ENCODE measurements at regions not wholly inside any gene's neighbourhood (a gene's known extent, or its start where the extent isn't known, plus 50 kb on each side); places are given as distances from the start of the nearest gene placed in this dataset.

- 96% methylated on average over 3 of the region's 4 CpGs for WGBS
Observed at GRCh38 chr5:139739150-139739974, 56.2 kb upstream of the PSD2 start.

GRCh38 chr5:139740138-139740991 lies 55.2 kb upstream of the PSD2 start:
- Histone ChIP-seq H2BK120ac (ENCODE audit: low read depth, low read length) (no peak overlapping the region), H3K4me1 (ENCODE audit: control insufficient read depth, insufficient read depth, low read depth, low read length) (peaks cover 59% of the 10 kb centered on the region), H3K4ac (ENCODE audit: low read depth in 1 of 2, low read length in 2 of 2) (no peak overlapping the region), H2AFZ (ENCODE audit: low read depth, low read length) (no peak overlapping the region), H3K9ac (ENCODE audit: low read length) (no peak overlapping the region), H2AK5ac (ENCODE audit: low read length, severe bottlenecking) (peak overlapping the region; percentile 64), H4K8ac (ENCODE audit: low read length) (no peak overlapping the region), H3K14ac (ENCODE audit: low read length in 2 of 2) (no peak overlapping the region), H3K27me3 (ENCODE audit: control insufficient read depth in 1 of 2, insufficient read depth in 1 of 2, low read length in 2 of 2) (no peaks in the 10 kb centered on the region), H2BK5ac (ENCODE audit: low read depth, low read length, poor library complexity, severe bottlenecking) (no peak overlapping the region), H3K79me1 (replicated peaks; ENCODE audit: low read length, poor library complexity, severe bottlenecking) (no peaks in the 10 kb centered on the region), H3K4me3 (ENCODE audit: insufficient read depth in 1 of 2, low read depth in 1 of 2, low read length in 2 of 2) (no peak overlapping the region), H3K27ac (ENCODE audit: low read length, poor library complexity, severe bottlenecking) (no peak overlapping the region), H2BK15ac (ENCODE audit: low read depth, poor library complexity, severe bottlenecking) (no peak overlapping the region), H3K36me3 (ENCODE audit: control insufficient read depth in 1 of 2, insufficient read depth in 2 of 2, low read depth in 1 of 2, low read length in 2 of 2) (no peaks in the 10 kb centered on the region), H2BK12ac (ENCODE audit: low read length in 2 of 2) (no peak overlapping the region), H3K9me3 (ENCODE audit: control insufficient read depth, low read length) (no peaks in the 10 kb centered on the region), H4K91ac (ENCODE audit: low read length) (peak overlapping the region; percentile 22), H3K18ac (ENCODE audit: low read depth in 1 of 2, low read length in 2 of 2) (no peak overlapping the region), H3K4me2 (ENCODE audit: low read length, poor library complexity, severe bottlenecking) (no peak overlapping the region), H3K23ac (ENCODE audit: low read length in 2 of 2) (no peak overlapping the region)
- 89% methylated on average over 19 of the region's 19 CpGs for WGBS
- no peak for DNase-seq

More at GRCh38 chr5:139739150-139739974, 56.2 kb upstream of the PSD2 start:
- peaks cover 50% of the 10 kb centered on the region for H3K4me1 ChIP-seq (ENCODE audit: control insufficient read depth, insufficient read depth, low read depth, low read length)
- peak overlapping the region; percentile 35 for H4K8ac ChIP-seq (ENCODE audit: low read length)
- peak overlapping the region in 1 of 2 experiments; percentile 3 for H2BK12ac ChIP-seq (ENCODE audit: low read length in 2 of 2)
- no peaks in the 10 kb centered on the region for H3K79me1 ChIP-seq (replicated peaks; ENCODE audit: low read length, poor library complexity, severe bottlenecking)
- peak overlapping the region; percentile 51 for H2AK5ac ChIP-seq (ENCODE audit: low read length, severe bottlenecking)
- no peak overlapping the region for H3K23ac ChIP-seq (ENCODE audit: low read length in 2 of 2)
- peak overlapping the region in 1 of 2 experiments; percentile 41 for H3K18ac ChIP-seq (ENCODE audit: low read depth in 1 of 2, low read length in 2 of 2)
- no peaks in the 10 kb centered on the region for H3K36me3 ChIP-seq (ENCODE audit: control insufficient read depth in 1 of 2, insufficient read depth in 2 of 2, low read depth in 1 of 2, low read length in 2 of 2)
- H2AFZ ChIP-seq (ENCODE audit: low read depth, low read length): no peak overlapping the region
- no peaks in the 10 kb centered on the region for H3K9me3 ChIP-seq (ENCODE audit: control insufficient read depth, low read length)
- H3K4me3 ChIP-seq (ENCODE audit: insufficient read depth in 1 of 2, low read depth in 1 of 2, low read length in 2 of 2): no peak overlapping the region
- no peak overlapping the region for H2BK15ac ChIP-seq (ENCODE audit: low read depth, poor library complexity, severe bottlenecking)
- no peak overlapping the region for H3K27ac ChIP-seq (ENCODE audit: low read length, poor library complexity, severe bottlenecking)
- H3K27me3 ChIP-seq (ENCODE audit: control insufficient read depth in 1 of 2, insufficient read depth in 1 of 2, low read length in 2 of 2): no peaks in the 10 kb centered on the region
- no peak overlapping the region for H3K4me2 ChIP-seq (ENCODE audit: low read length, poor library complexity, severe bottlenecking)
- no peak for DNase-seq
- peak overlapping the region; percentile 8 for H2BK5ac ChIP-seq (ENCODE audit: low read depth, low read length, poor library complexity, severe bottlenecking)
- peak overlapping the region; percentile 57 for H4K91ac ChIP-seq (ENCODE audit: low read length)
- peak overlapping the region; percentile 15 for H2BK120ac ChIP-seq (ENCODE audit: low read depth, low read length)
- H3K9ac ChIP-seq (ENCODE audit: low read length): no peak overlapping the region
- H3K4ac ChIP-seq (ENCODE audit: low read depth in 1 of 2, low read length in 2 of 2): peak overlapping the region in 1 of 2 experiments; percentile 28
- no peak overlapping the region for H3K14ac ChIP-seq (ENCODE audit: low read length in 2 of 2)

- Histone ChIP-seq H2AK5ac (ENCODE audit: low read length, severe bottlenecking) (no peak overlapping the region), H3K4ac (ENCODE audit: low read depth in 1 of 2, low read length in 2 of 2) (no peak overlapping the region), H4K8ac (ENCODE audit: low read length) (peak overlapping the region; percentile 32), H2BK120ac (ENCODE audit: low read depth, low read length) (no peak overlapping the region), H3K27me3 (ENCODE audit: control insufficient read depth in 1 of 2, insufficient read depth in 1 of 2, low read length in 2 of 2) (no peaks in the 10 kb centered on the region), H3K79me1 (replicated peaks; ENCODE audit: low read length, poor library complexity, severe bottlenecking) (no peaks in the 10 kb centered on the region), H2BK12ac (ENCODE audit: low read length in 2 of 2) (no peak overlapping the region), H4K91ac (ENCODE audit: low read length) (peak overlapping the region; percentile 29), H3K4me3 (ENCODE audit: insufficient read depth in 1 of 2, low read depth in 1 of 2, low read length in 2 of 2) (no peak overlapping the region), H3K4me1 (ENCODE audit: control insufficient read depth, insufficient read depth, low read depth, low read length) (peaks cover 65% of the 10 kb centered on the region), H2BK5ac (ENCODE audit: low read depth, low read length, poor library complexity, severe bottlenecking) (no peak overlapping the region), H3K9me3 (ENCODE audit: control insufficient read depth, low read length) (no peaks in the 10 kb centered on the region), H2BK15ac (ENCODE audit: low read depth, poor library complexity, severe bottlenecking) (no peak overlapping the region), H3K9ac (ENCODE audit: low read length) (no peak overlapping the region), H3K14ac (ENCODE audit: low read length in 2 of 2) (no peak overlapping the region), H3K36me3 (ENCODE audit: control insufficient read depth in 1 of 2, insufficient read depth in 2 of 2, low read depth in 1 of 2, low read length in 2 of 2) (no peaks in the 10 kb centered on the region), H3K23ac (ENCODE audit: low read length in 2 of 2) (no peak overlapping the region), H3K18ac (ENCODE audit: low read depth in 1 of 2, low read length in 2 of 2) (no peak overlapping the region), H3K4me2 (ENCODE audit: low read length, poor library complexity, severe bottlenecking) (no peak overlapping the region), H3K27ac (ENCODE audit: low read length, poor library complexity, severe bottlenecking) (no peak overlapping the region), H2AFZ (ENCODE audit: low read depth, low read length) (no peak overlapping the region)
- WGBS: 94% methylated on average over 6 of the region's 6 CpGs
- DNase-seq: no peak
Observed at GRCh38 chr5:139740992-139741672, 54.5 kb upstream of the PSD2 start.

DNA sequence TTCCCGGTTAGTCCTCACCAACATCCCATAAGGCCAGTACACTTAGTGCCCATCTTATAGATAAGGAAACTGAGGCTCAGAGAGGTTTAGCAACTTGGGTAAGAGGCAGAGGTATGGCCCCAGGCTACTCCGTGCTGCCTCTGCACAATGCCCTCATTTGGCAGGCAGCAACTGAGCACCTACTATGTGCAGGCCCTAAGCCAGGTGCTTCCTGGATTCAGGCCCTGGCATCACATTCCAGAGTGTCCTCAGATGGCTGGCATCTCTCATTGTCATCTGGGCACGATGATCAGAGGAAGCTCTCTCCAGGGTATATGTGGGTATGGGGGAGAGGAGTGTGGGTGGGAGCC lies 53.8 kb upstream of the PSD2 start:
- Histone ChIP-seq H4K8ac (ENCODE audit: low read length) (no peak overlapping the region), H2BK15ac (ENCODE audit: low read depth, poor library complexity, severe bottlenecking) (no peak overlapping the region), H3K27ac (ENCODE audit: low read length, poor library complexity, severe bottlenecking) (no peak overlapping the region), H3K14ac (ENCODE audit: low read length in 2 of 2) (no peak overlapping the region), H3K79me1 (replicated peaks; ENCODE audit: low read length, poor library complexity, severe bottlenecking) (no peaks in the 10 kb centered on the region), H2BK5ac (ENCODE audit: low read depth, low read length, poor library complexity, severe bottlenecking) (no peak overlapping the region), H3K4ac (ENCODE audit: low read depth in 1 of 2, low read length in 2 of 2) (no peak overlapping the region), H3K9me3 (ENCODE audit: control insufficient read depth, low read length) (no peaks in the 10 kb centered on the region), H2BK120ac (ENCODE audit: low read depth, low read length) (no peak overlapping the region), H3K9ac (ENCODE audit: low read length) (no peak overlapping the region), H3K4me3 (ENCODE audit: insufficient read depth in 1 of 2, low read depth in 1 of 2, low read length in 2 of 2) (no peak overlapping the region), H2AK5ac (ENCODE audit: low read length, severe bottlenecking) (peak overlapping the region; percentile 11), H3K27me3 (ENCODE audit: control insufficient read depth in 1 of 2, insufficient read depth in 1 of 2, low read length in 2 of 2) (no peaks in the 10 kb centered on the region), H2BK12ac (ENCODE audit: low read length in 2 of 2) (no peak overlapping the region), H3K18ac (ENCODE audit: low read depth in 1 of 2, low read length in 2 of 2) (no peak overlapping the region), H2AFZ (ENCODE audit: low read depth, low read length) (no peak overlapping the region), H3K4me2 (ENCODE audit: low read length, poor library complexity, severe bottlenecking) (no peak overlapping the region), H3K4me1 (ENCODE audit: control insufficient read depth, insufficient read depth, low read depth, low read length) (peaks cover 71% of the 10 kb centered on the region), H3K23ac (ENCODE audit: low read length in 2 of 2) (no peak overlapping the region), H4K91ac (ENCODE audit: low read length) (no peak overlapping the region), H3K36me3 (ENCODE audit: control insufficient read depth in 1 of 2, insufficient read depth in 2 of 2, low read depth in 1 of 2, low read length in 2 of 2) (no peaks in the 10 kb centered on the region)
- no peak for DNase-seq
- 91% methylated on average over 2 of the region's 3 CpGs for WGBS

Measured in mesenchymal stem cell (in vitro differentiated cells and primary cell).